ENCODE measurements at regions not wholly inside any gene's neighbourhood (a gene's known extent, or its start where the extent isn't known, plus 50 kb on each side); places are given as distances from the start of the nearest gene placed in this dataset.
"Not testable (repeated sequence)": the region's sequence is repeated elsewhere in the genome, so short reads cannot be mapped to it uniquely, and the experiment has no call there.

- not testable (repeated sequence) for TF ChIP-seq EZH2 (IDR thresholded peaks at IDR 0.05; ENCODE audit: borderline replicate concordance, insufficient read depth, low read length, poor library complexity, severe bottlenecking); MXI1 (conservative IDR thresholded peaks at IDR 0.05; ENCODE audit: poor library complexity, severe bottlenecking); EP300 (conservative IDR thresholded peaks at IDR 0.05; ENCODE audit: poor library complexity, severe bottlenecking)
Measured at GRCh38 chr12:87330071-87330555, 699.1 kb downstream of the C12orf50 start.

All from neural cell (in vitro differentiated cells).